Naive thymus-derived CD4-positive, alpha-beta T cell (primary cell): ENCODE measurements at regions not wholly inside any gene's neighbourhood (a gene's known extent, or its start where the extent isn't known, plus 50 kb on each side); places are given as distances from the start of the nearest gene placed in this dataset.
"Not testable (repeated sequence)": the region's sequence is repeated elsewhere in the genome, so short reads cannot be mapped to it uniquely, and the experiment has no call there.

Experiments
- ATAC-seq: fragments of 150-1000 bp; cut with Tn5 transposase; 2 replicates; pipeline ENCODE4 v1.10.0; 2021; ENCODE audit warnings: mild to moderate bottlenecking, moderate library complexity
- CTCF ChIA-PET: fragments of 350-600 bp; sonication (Branson Sonifier 250); formaldehyde crosslinking; loops from one replicate; lab custom pipeline; 2021; ENCODE audit warnings: antibody characterized with exemption; lab: Charles Lee
- POLR2A ChIA-PET: fragments of 350-600 bp; sonication (Branson Sonifier 250); formaldehyde crosslinking; loops from one replicate; lab custom pipeline; 2021; ENCODE audit warnings: antibody characterized with exemption, inconsistent platforms; lab: Charles Lee
- DNase-seq, 9 donors: peaks; one replicate each; pipeline versions ENCODE4 v3.0.0 to v3.0.0-alpha.2; 2020 to 2022; ENCODE audit warnings: mixed read lengths in 1 of 9
- H3K27ac ChIP-seq: one replicate; pipeline ENCODE4 v1.7.0; 2013; ENCODE audit warnings: mild to moderate bottlenecking, low read depth, low read length, moderate library complexity
- H3K27me3 ChIP-seq, 2 donors: one replicate each; pipeline ENCODE4 v1.7.0; 2013; ENCODE audit warnings: low read length in 2 of 2, mild to moderate bottlenecking in 2 of 2, moderate library complexity in 2 of 2; ENCODE audit not compliant: control insufficient read depth in 2 of 2, insufficient read depth in 2 of 2
- H3K36me3 ChIP-seq, 3 experiments: 1 replicate in 2 of 3; 2 replicates in 1 of 3; pipeline ENCODE4 v1.7.0; 2013; ENCODE audit warnings: low read length in 3 of 3, mild to moderate bottlenecking in 3 of 3, moderate library complexity in 1 of 3; ENCODE audit not compliant: insufficient read depth in 3 of 3, control insufficient read depth in 2 of 3
- H3K4me1 ChIP-seq, 2 donors: one replicate each; pipeline ENCODE4 v1.7.0; 2013; ENCODE audit warnings: low read length in 2 of 2, mild to moderate bottlenecking in 2 of 2, moderate library complexity in 1 of 2; ENCODE audit not compliant: control insufficient read depth in 2 of 2, insufficient read depth in 2 of 2
- H3K4me3 ChIP-seq: 2 replicates; pipeline ENCODE4 v1.7.0; 2013; ENCODE audit warnings: mild to moderate bottlenecking, low read length
- H3K9me3 ChIP-seq, 3 experiments: 1 replicate in 2 of 3; 2 replicates in 1 of 3; pipeline ENCODE4 v1.7.0; 2013; ENCODE audit warnings: low read length in 3 of 3; ENCODE audit not compliant: control insufficient read depth in 2 of 3
- H3K27ac Mint-ChIP-seq, 9 donors: one replicate each; pipeline ENCODE4 v1.8.0; 2020 to 2022; ENCODE audit warnings: mixed read lengths in 9 of 9, mild to moderate bottlenecking in 8 of 9, moderate library complexity in 5 of 9, inconsistent platforms in 2 of 9
- H3K27me3 Mint-ChIP-seq, 5 donors: one replicate each; pipeline ENCODE4 v1.8.0; 2021 to 2022; ENCODE audit warnings: mixed read lengths in 5 of 5, mild to moderate bottlenecking in 1 of 5
- H3K36me3 Mint-ChIP-seq, 5 donors: one replicate each; pipeline ENCODE4 v1.8.0; 2020 to 2022; ENCODE audit warnings: mixed read lengths in 5 of 5, mild to moderate bottlenecking in 3 of 5, inconsistent platforms in 1 of 5
- H3K4me1 Mint-ChIP-seq, 7 donors: one replicate each; pipeline ENCODE4 v1.8.0; 2020 to 2022; ENCODE audit warnings: mixed read lengths in 7 of 7, mild to moderate bottlenecking in 3 of 7, inconsistent platforms in 1 of 7
- H3K4me3 Mint-ChIP-seq, 10 donors: one replicate each; pipeline ENCODE4 v1.8.0; 2020 to 2022; ENCODE audit warnings: mild to moderate bottlenecking in 10 of 10, mixed read lengths in 10 of 10, moderate library complexity in 6 of 10, inconsistent platforms in 2 of 10
- H3K9me3 Mint-ChIP-seq, 11 donors: one replicate each; pipeline ENCODE4 v1.8.0; 2020 to 2022; ENCODE audit warnings: mixed read lengths in 11 of 11, mild to moderate bottlenecking in 4 of 11, inconsistent platforms in 1 of 11, moderate library complexity in 1 of 11
- intact Hi-C, 2 donors: fragments of 100-400 bp; cut with micrococcal nuclease; formaldehyde crosslinking; loops; one replicate each; pipeline ENCODE4 v1.15.1; 2023

GRCh38 chr17:34011599-34011998 is 243.5 kb upstream of the CCL2 start:
- ATAC-seq (no peak), DNase-seq (no peak)
- intact Hi-C loops: no loop called here
- POLR2A ChIA-PET: no interaction called here
- Mint-ChIP-seq H3K27me3 (peaks cover 0 to 24% (median 0%) of the 10 kb centered on the region in 5 donors), H3K9me3 (peaks cover 0 to 2% (median 0%) of the 10 kb centered on the region in 11 donors), H3K4me3 (no peak overlapping the region), H3K4me1 (no peaks in the 10 kb centered on the region), H3K36me3 (no peaks in the 10 kb centered on the region), H3K27ac (no peak overlapping the region)
- Histone ChIP-seq H3K4me1 (no peaks in the 10 kb centered on the region), H3K4me3 (no peak overlapping the region), H3K27me3 (no peaks in the 10 kb centered on the region), H3K36me3 (no peaks in the 10 kb centered on the region), H3K9me3 (no peaks in the 10 kb centered on the region), H3K27ac (no peak overlapping the region)
- CTCF ChIA-PET: no interaction called here

DNA sequence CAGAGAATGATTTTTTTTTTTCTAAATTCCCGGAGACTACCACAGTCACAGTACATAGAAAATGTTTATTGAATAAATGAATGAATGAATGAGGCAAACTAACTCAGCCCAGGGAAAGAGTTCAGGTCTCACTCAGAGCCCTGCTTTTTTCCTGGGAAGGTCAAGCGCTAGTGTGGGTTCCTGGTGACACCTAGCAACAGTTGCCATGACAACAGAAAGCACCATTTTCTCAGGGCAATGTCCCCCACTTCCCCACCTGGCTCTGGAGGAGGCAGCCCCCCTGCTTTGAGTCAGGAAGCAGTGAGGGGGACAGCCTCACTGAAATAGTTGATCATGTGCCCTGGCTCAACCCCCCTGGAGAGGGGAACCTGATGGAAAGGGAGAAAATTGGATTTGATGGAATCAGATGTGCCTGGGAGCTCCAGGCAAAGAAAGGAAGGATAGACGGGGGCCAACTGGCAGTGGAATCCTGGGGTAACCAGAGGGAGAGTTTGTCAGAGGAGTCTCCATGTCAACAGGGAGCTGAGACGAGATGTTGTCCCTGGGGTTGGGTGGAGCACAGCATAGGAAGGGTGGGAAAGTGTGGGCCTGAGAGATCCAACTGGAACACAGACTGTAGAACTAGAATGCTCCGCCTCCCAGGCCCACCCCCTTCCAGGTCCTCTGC is 242.2 kb upstream of the CCL2 start:
- DNase-seq (no peak), ATAC-seq (no peak)
- Mint-ChIP-seq H3K4me3 (no peak overlapping the region), H3K36me3 (no peaks in the 10 kb centered on the region), H3K27me3 (peaks cover 0 to 24% (median 0%) of the 10 kb centered on the region in 5 donors), H3K27ac (no peak overlapping the region), H3K9me3 (peaks cover 0 to 2% (median 0%) of the 10 kb centered on the region in 11 donors), H3K4me1 (no peaks in the 10 kb centered on the region)
- intact Hi-C loops: no loop called here
- Histone ChIP-seq H3K36me3 (no peaks in the 10 kb centered on the region), H3K27me3 (no peaks in the 10 kb centered on the region), H3K9me3 (no peaks in the 10 kb centered on the region), H3K4me1 (no peaks in the 10 kb centered on the region), H3K27ac (no peak overlapping the region), H3K4me3 (no peak overlapping the region)
- ChIA-PET POLR2A (no interaction called here), CTCF (no interaction called here)

GRCh38 chr17:34015253-34015652 is 239.8 kb upstream of the CCL2 start:
- no peaks in the 10 kb centered on the region for H3K27me3 ChIP-seq
- ATAC-seq (no peak), DNase-seq (no peak)
- H3K4me1 ChIP-seq: no peaks in the 10 kb centered on the region
- no peaks in the 10 kb centered on the region for H3K9me3 ChIP-seq
- H3K27ac Mint-ChIP-seq: no peak overlapping the region
- intact Hi-C loops: no loop called here
- ChIA-PET POLR2A (no interaction called here), CTCF (no interaction called here)
- no peak overlapping the region for H3K4me3 ChIP-seq
- H3K9me3 Mint-ChIP-seq: peaks cover 0 to 2% (median 0%) of the 10 kb centered on the region in 11 donors
- H3K36me3 Mint-ChIP-seq: no peaks in the 10 kb centered on the region
- no peak overlapping the region for H3K4me3 Mint-ChIP-seq
- no peak overlapping the region for H3K27ac ChIP-seq
- H3K4me1 Mint-ChIP-seq: no peaks in the 10 kb centered on the region
- peaks cover 0 to 24% (median 0%) of the 10 kb centered on the region in 5 donors for H3K27me3 Mint-ChIP-seq
- H3K36me3 ChIP-seq: no peaks in the 10 kb centered on the region

- POLR2A ChIA-PET: no interaction called here
- Histone ChIP-seq H3K4me3 (no peak overlapping the region), H3K27ac (no peak overlapping the region), H3K4me1 (no peaks in the 10 kb centered on the region), H3K9me3 (no peaks in the 10 kb centered on the region), H3K36me3 (no peaks in the 10 kb centered on the region), H3K27me3 (no peaks in the 10 kb centered on the region)
- CTCF ChIA-PET: no interaction called here
- DNase-seq: no peak
- Mint-ChIP-seq H3K9me3 (peaks cover 0 to 6% (median 0%) of the 10 kb centered on the region in 11 donors), H3K36me3 (no peaks in the 10 kb centered on the region), H3K27me3 (peaks cover 4 to 37% (median 20%) of the 10 kb centered on the region in 5 donors), H3K4me1 (no peaks in the 10 kb centered on the region), H3K27ac (no peak overlapping the region), H3K4me3 (no peak overlapping the region)
- no peak for ATAC-seq
- intact Hi-C loops: loop anchor here in 1 of 2 donors (10.0 kb wide), 1 partner anchor 60 kb away; no protein-coding TSS in a partner anchor
Measured at GRCh38 chr17:34024386-34024785, 230.7 kb upstream of the CCL2 start.

- H3K36me3 Mint-ChIP-seq: no peaks in the 10 kb centered on the region
- CTCF ChIA-PET: interaction anchor here (0.6 kb wide), 1 partner anchor 44 kb away, joined by 4 read pairs; no protein-coding TSS in a partner anchor
- intact Hi-C loops: loop anchor here in 1 of 2 donors (10.0 kb wide), 1 partner anchor 60 kb away; no protein-coding TSS in a partner anchor
Measured at GRCh38 chr17:34024806-34025551, 230.1 kb upstream of the CCL2 start.

GRCh38 chr17:34030601-34031000 is 224.5 kb upstream of the CCL2 start:
- H3K36me3 Mint-ChIP-seq, H3K27ac ChIP-seq, DNase-seq, intact Hi-C loops, ATAC-seq, H3K9me3 ChIP-seq, CTCF ChIA-PET, H3K4me3 Mint-ChIP-seq, H3K36me3 ChIP-seq, H3K4me1 ChIP-seq, H3K4me1 Mint-ChIP-seq, H3K4me3 ChIP-seq, H3K27me3 ChIP-seq, POLR2A ChIA-PET, H3K27ac Mint-ChIP-seq: not testable (repeated sequence)
- Mint-ChIP-seq H3K27me3 (peaks cover 0 to 21% (median 16%) of the 10 kb centered on the region in 5 donors), H3K9me3 (peaks cover 7 to 46% (median 18%) of the 10 kb centered on the region in 11 donors)

More at GRCh38 chr17:34024806-34025551, 230.1 kb upstream of the CCL2 start:
- Histone ChIP-seq H3K4me3 (no peak overlapping the region), H3K4me1 (no peaks in the 10 kb centered on the region), H3K27me3 (no peaks in the 10 kb centered on the region), H3K36me3 (no peaks in the 10 kb centered on the region), H3K9me3 (no peaks in the 10 kb centered on the region), H3K27ac (no peak overlapping the region)
- no peak overlapping the region for H3K27ac Mint-ChIP-seq
- H3K4me3 Mint-ChIP-seq: no peak overlapping the region
- POLR2A ChIA-PET: no interaction called here
- peaks cover 0 to 11% (median 1%) of the 10 kb centered on the region in 11 donors for H3K9me3 Mint-ChIP-seq
- peaks cover 4 to 40% (median 20%) of the 10 kb centered on the region in 5 donors for H3K27me3 Mint-ChIP-seq
- DNase-seq (no peak), ATAC-seq (no peak)
- no peaks in the 10 kb centered on the region for H3K4me1 Mint-ChIP-seq
